HepG2 (cell line): ENCODE measurements at regions not wholly inside any gene's neighbourhood (a gene's known extent, or its start where the extent isn't known, plus 50 kb on each side); places are given as distances from the start of the nearest gene placed in this dataset.

ENCODE experiments used
- ATAC-seq: fragments of 200-7000 bp; cut with Tn5 transposase; 3 replicates; pipeline ENCODE4 v1.9.1; 2020; ENCODE audit warnings: mild to moderate bottlenecking, moderate library complexity
- BruUV-seq: library from RNA; stranded (reverse); fragments of 400-500 nt; replicated peaks from 2 replicates; lab custom pipeline; 2021; lab: Mats Ljungman, UMichigan
- CTCF ChIA-PET: fragments of 300-600 bp; formaldehyde crosslinking; extraction: SDS; loops from one replicate; lab custom pipeline; 2021; ENCODE audit warnings: low total read pairs, inconsistent platforms, low intra/inter-chr PET ratio; lab: Yijun Ruan, JAX
- POLR2A ChIA-PET: fragments of 350-600 bp; sonication (Branson Sonifier 250); formaldehyde crosslinking; loops from one replicate; lab custom pipeline; 2020; ENCODE audit warnings: antibody characterized with exemption, inconsistent platforms; lab: Yijun Ruan, JAX
- DNase-seq: peaks from one replicate; pipeline ENCODE4 v3.0.0-alpha.2; 2015; ENCODE audit warnings: low spot score
- FAIRE-seq: peaks from 3 replicates; lab custom pipeline; 2011; peaks lifted over from hg19 to GRCh38; lab: Jason Lieb, UNC
- H2AFZ ChIP-seq: one replicate; pipeline ENCODE4 v1.6.1; 2011; ENCODE audit warnings: low read length, inconsistent platforms
- H3K27ac ChIP-seq: fragments of 300-600 bp; 3 replicates; pipeline ENCODE4 v1.8.0; 2011; ENCODE audit warnings: mixed run types, mild to moderate bottlenecking, mixed read lengths, low read length, inconsistent platforms; ENCODE audit not compliant: insufficient read depth; ENCODE audit errors: extremely low read length
- H3K27me3 ChIP-seq, 2 experiments: fragments of 200-600 bp in 1 of 2; 2 replicates in 1 of 2; 3 replicates in 1 of 2; pipeline versions ENCODE4 v1.6.0 to v1.8.0; 2011; ENCODE audit warnings: low read length in 2 of 2, mild to moderate bottlenecking in 2 of 2, moderate library complexity in 2 of 2, inconsistent platforms in 1 of 2; ENCODE audit not compliant: insufficient read depth in 2 of 2, control insufficient read depth in 1 of 2
- H3K36me3 ChIP-seq, 2 experiments: fragments of 200-600 bp in 1 of 2; replicated peaks in 1 of 2; 2 replicates in 1 of 2; 3 replicates in 1 of 2; pipeline versions ENCODE4 v1.5.1 to v1.8.0; 2011; ENCODE audit warnings: low read length in 2 of 2, inconsistent platforms in 1 of 2; ENCODE audit not compliant: insufficient read depth in 2 of 2, control insufficient read depth in 1 of 2
- H3K4me1 ChIP-seq: 2 replicates; pipeline ENCODE4 v1.5.1; 2012; ENCODE audit warnings: low read length, inconsistent platforms; ENCODE audit not compliant: insufficient read depth
- H3K4me2 ChIP-seq: 2 replicates; pipeline ENCODE4 v1.6.0; 2011; ENCODE audit warnings: low read depth, low read length, inconsistent platforms
- H3K4me3 ChIP-seq, 3 experiments: fragments of 200-600 bp in 1 of 3; sonication (generic), shearing (Covaris generic) in 1 of 3; replicated peaks in 1 of 3; 2 replicates each; pipeline ENCODE4 v1.5.1; 2011 to 2016; ENCODE audit warnings: low read length in 3 of 3, inconsistent platforms in 2 of 3, low read depth in 2 of 3, mild to moderate bottlenecking in 2 of 3, control low read depth in 1 of 3, mixed read lengths in 1 of 3; ENCODE audit not compliant: insufficient read depth in 1 of 3
- H3K79me2 ChIP-seq: one replicate; pipeline ENCODE4 v1.6.1; 2011; ENCODE audit warnings: low read length, inconsistent platforms; ENCODE audit not compliant: insufficient read depth
- H3K9ac ChIP-seq: 2 replicates; pipeline ENCODE4 v1.6.0; 2011; ENCODE audit warnings: mild to moderate bottlenecking, low read depth, low read length, inconsistent platforms; ENCODE audit not compliant: insufficient read depth
- H3K9me3 ChIP-seq: 2 replicates; pipeline ENCODE4 v1.5.1; 2012; ENCODE audit warnings: mild to moderate bottlenecking, low read length
- H4K20me1 ChIP-seq: 2 replicates; pipeline ENCODE4 v1.6.0; 2011; ENCODE audit warnings: inconsistent platforms, mild to moderate bottlenecking, low read length, moderate library complexity; ENCODE audit not compliant: insufficient read depth
- BCLAF1 ChIP-seq: fragments of 450-650 bp; IDR thresholded peaks from 2 replicates; pipeline ENCODE4 v1.6.1; 2017; ENCODE audit warnings: mild to moderate bottlenecking
- FOXP1 ChIP-seq, 2 experiments: fragments of 450-650 bp in 1 of 2; IDR thresholded peaks; 2 replicates each; pipeline ENCODE4 v1.6.1; 2017 to 2018; ENCODE audit warnings: antibody characterized with exemption in 1 of 2
- GTF3A ChIP-seq: sonication (generic); formaldehyde crosslinking; conservative IDR thresholded peaks from 2 replicates; pipeline ENCODE4 v1.4.0; 2020; ENCODE audit warnings: mild to moderate bottlenecking, missing genetic modification reagents
- HOXA7 ChIP-seq: sonication (generic); formaldehyde crosslinking; IDR thresholded peaks from 2 replicates; pipeline ENCODE4 v1.8.1; 2022; ENCODE audit warnings: mild to moderate bottlenecking, missing genetic modification reagents, moderate library complexity
- LCORL ChIP-seq, 2 experiments: fragments of 450-650 bp in 1 of 2; sonication (generic) in 1 of 2; formaldehyde crosslinking in 1 of 2; IDR thresholded peaks; 2 replicates each; pipeline versions ENCODE4 v1.5.0 to v1.6.1; 2017 to 2020; ENCODE audit warnings: antibody characterized with exemption in 1 of 2, missing genetic modification reagents in 1 of 2
- ZFP36 ChIP-seq: fragments of 150-350 bp; IDR thresholded peaks from 2 replicates; pipeline ENCODE4 v1.6.1; 2018; ENCODE audit warnings: borderline replicate concordance, low read length, low read depth; ENCODE audit not compliant: partially characterized antibody
- ZNF138 ChIP-seq: sonication (generic); formaldehyde crosslinking; IDR thresholded peaks from 2 replicates; pipeline ENCODE4 v1.5.0; 2020; ENCODE audit warnings: mild to moderate bottlenecking, low read depth, missing genetic modification reagents
- ZNF512B ChIP-seq: sonication (generic); formaldehyde crosslinking; IDR thresholded peaks from 2 replicates; pipeline ENCODE4 v1.5.1; 2020; ENCODE audit warnings: missing genetic modification reagents, mild to moderate bottlenecking, borderline replicate concordance
- ZNF749 ChIP-seq: sonication (generic); formaldehyde crosslinking; IDR thresholded peaks from 2 replicates; pipeline ENCODE4 v1.8.0; 2022; ENCODE audit warnings: mild to moderate bottlenecking, missing genetic modification reagents, moderate library complexity, borderline replicate concordance
- ZNF770 ChIP-seq: sonication (generic); formaldehyde crosslinking; IDR thresholded peaks from 2 replicates; pipeline ENCODE4 v1.5.0; 2020; ENCODE audit warnings: mild to moderate bottlenecking, missing genetic modification reagents
- WGBS: methylation state at CpG from one replicate; pipeline ENCODE4 v1.1.6; 2017; ENCODE audit warnings: low lambda C conversion rate; 5-methylcytosine and 5-hydroxymethylcytosine counted together
- in situ Hi-C: cut with HindIII; loops from 2 replicates; pipeline ENCODE4 v1.10.0; 2017; ENCODE audit warnings: low pct_unique_long_range_greater_than_20kb; ENCODE audit not compliant: extremely low pct_ligation_motif_present
- intact Hi-C: fragments of 100-400 bp; cut with micrococcal nuclease; formaldehyde crosslinking; loops from one replicate; pipeline ENCODE4 v1.10.0; 2022; ENCODE audit not compliant: unreplicated experiment

GRCh38 chr1:190022709-190023108 is 455.0 kb downstream of the BRINP3 start:
- Histone ChIP-seq H3K9me3 (no peaks in the 10 kb centered on the region), H3K4me2 (no peak overlapping the region), H3K4me1 (no peaks in the 10 kb centered on the region), H3K27ac (no peak overlapping the region), H3K9ac (no peak overlapping the region), H3K36me3 (no peaks in the 10 kb centered on the region), H3K27me3 (no peaks in the 10 kb centered on the region), H3K4me3 (no peak overlapping the region), H3K79me2 (no peaks in the 10 kb centered on the region), H2AFZ (no peak overlapping the region)
- DNase-seq (no peak), ATAC-seq (no peak), FAIRE-seq (no peak)
- 3% methylated on average over 3 of the region's 3 CpGs for WGBS
- POLR2A ChIA-PET, result no interaction called here
- intact Hi-C loops (no loop called here), in situ Hi-C loops (no loop called here)
- no TSS peak for BruUV-seq
- TF ChIP-seq ZFP36, result no peak
- TF ChIP-seq FOXP1 (IDR thresholded peaks at IDR 0.05), result no peak
- TF ChIP-seq FOXP1 (CRISPR knock-in tag; IDR thresholded peaks at IDR 0.05), result no peak
- TF ChIP-seq, all 625 proteins: peak for 0
- CTCF ChIA-PET, result no interaction called here
- H4K20me1 ChIP-seq, result no peaks in the 10 kb centered on the region

GRCh38 chr1:190029441-190029840 is 448.2 kb downstream of the BRINP3 start:
- no peaks in the 10 kb centered on the region for H3K36me3 ChIP-seq
- POLR2A ChIA-PET, result no interaction called here
- no TSS peak for BruUV-seq
- no peak for TF ChIP-seq ZNF770 (CRISPR knock-in tag)
- no peak for TF ChIP-seq ZNF512B (CRISPR knock-in tag)
- TF ChIP-seq LCORL (IDR thresholded peaks at IDR 0.05), result no peak
- TF ChIP-seq LCORL (CRISPR knock-in tag; IDR thresholded peaks at IDR 0.05), result no peak
- TF ChIP-seq ZNF749, result no peak
- no peak for TF ChIP-seq HOXA7 (CRISPR knock-in tag)
- TF ChIP-seq BCLAF1, result no peak
- TF ChIP-seq ZNF138 (CRISPR knock-in tag), result no peak
- no peak for TF ChIP-seq GTF3A
- H3K9ac ChIP-seq, result no peak overlapping the region
- no peak for FAIRE-seq
- H2AFZ ChIP-seq, result no peak overlapping the region
- H3K27me3 ChIP-seq, result no peaks in the 10 kb centered on the region
- intact Hi-C loops (no loop called here), in situ Hi-C loops (no loop called here)
- H3K27ac ChIP-seq, result no peak overlapping the region
- H3K4me3 ChIP-seq, result no peak overlapping the region
- no peak for DNase-seq
- no peaks in the 10 kb centered on the region for H3K79me2 ChIP-seq
- no peaks in the 10 kb centered on the region for H3K9me3 ChIP-seq
- ATAC-seq, result no peak
- no peak overlapping the region for H3K4me2 ChIP-seq
- CTCF ChIA-PET, result no interaction called here
- H4K20me1 ChIP-seq, result no peaks in the 10 kb centered on the region
- whole genome bisulfite sequencing, result 0% methylated on average over 1 of the region's 1 CpG
- no peaks in the 10 kb centered on the region for H3K4me1 ChIP-seq
